H9 (cell line): ENCODE measurements at regions not wholly inside any gene's neighbourhood (a gene's known extent, or its start where the extent isn't known, plus 50 kb on each side); places are given as distances from the start of the nearest gene placed in this dataset.
A peak's percentile ranks its signal among the peaks of the same experiment; 100 is the strongest.

Source experiments
- DNase-seq: peaks from one replicate; pipeline ENCODE4 v3.0.0-alpha.2; 2017
- H2AFZ ChIP-seq: one replicate; pipeline ENCODE4 v1.6.1; 2013; ENCODE audit warnings: mild to moderate bottlenecking, low read length, control low read depth, moderate library complexity
- H2AK5ac ChIP-seq: 2 replicates; pipeline ENCODE4 v1.6.1; 2013; ENCODE audit warnings: low read length, control low read depth, mixed read lengths; ENCODE audit not compliant: insufficient read length
- H2BK120ac ChIP-seq: one replicate; pipeline ENCODE4 v1.6.1; 2013; ENCODE audit warnings: low read depth, mild to moderate bottlenecking, low read length, control low read depth, inconsistent platforms; ENCODE audit not compliant: poor library complexity, severe bottlenecking
- H2BK12ac ChIP-seq: 2 replicates; pipeline ENCODE4 v1.6.1; 2013; ENCODE audit warnings: low read length, control low read depth, mixed read lengths, low read depth; ENCODE audit not compliant: insufficient read length
- H2BK15ac ChIP-seq: 2 replicates; pipeline ENCODE4 v1.6.1; 2013; ENCODE audit warnings: low read depth, low read length, control low read depth
- H2BK20ac ChIP-seq: one replicate; pipeline ENCODE4 v1.6.1; 2013; ENCODE audit warnings: low read depth, mild to moderate bottlenecking, low read length, control low read depth, inconsistent platforms; ENCODE audit not compliant: poor library complexity, severe bottlenecking
- H2BK5ac ChIP-seq: 2 replicates; pipeline ENCODE4 v1.6.1; 2013; ENCODE audit warnings: low read length, control low read depth, mixed read lengths; ENCODE audit not compliant: insufficient read length
- H3K14ac ChIP-seq: 2 replicates; pipeline ENCODE4 v1.6.1; 2013; ENCODE audit warnings: low read length, control low read depth; ENCODE audit not compliant: insufficient read depth
- H3K18ac ChIP-seq: 2 replicates; pipeline ENCODE4 v1.6.1; 2013; ENCODE audit warnings: low read depth, mild to moderate bottlenecking, mixed read lengths, low read length, control low read depth; ENCODE audit not compliant: insufficient read length
- H3K23ac ChIP-seq: 2 replicates; pipeline ENCODE4 v1.6.1; 2013; ENCODE audit warnings: low read length, control low read depth, mixed read lengths, low read depth; ENCODE audit not compliant: insufficient read length
- H3K23me2 ChIP-seq: 2 replicates; pipeline ENCODE4 v1.6.1; 2013; ENCODE audit warnings: low read depth, mild to moderate bottlenecking, mixed read lengths, low read length, control low read depth; ENCODE audit not compliant: insufficient read length, poor library complexity, severe bottlenecking
- H3K27ac ChIP-seq: 2 replicates; pipeline ENCODE4 v1.5.1; 2013; ENCODE audit warnings: low read length, control low read depth, mixed read lengths, low read depth; ENCODE audit not compliant: insufficient read length
- H3K27me3 ChIP-seq: 2 replicates; pipeline ENCODE4 v1.6.1; 2013; ENCODE audit warnings: low read length, control low read depth, inconsistent platforms; ENCODE audit not compliant: insufficient read depth
- H3K4ac ChIP-seq: 2 replicates; pipeline ENCODE4 v1.6.1; 2013; ENCODE audit warnings: low read depth, mild to moderate bottlenecking, control low read depth, inconsistent platforms, low read length, moderate library complexity
- H3K4me1 ChIP-seq: 2 replicates; pipeline ENCODE4 v1.6.1; 2013; ENCODE audit warnings: low read length, control low read depth, inconsistent platforms; ENCODE audit not compliant: insufficient read depth
- H3K4me2 ChIP-seq: 2 replicates; pipeline ENCODE4 v1.6.1; 2013; ENCODE audit warnings: low read length, control low read depth, mixed read lengths; ENCODE audit not compliant: insufficient read length, insufficient read depth
- H3K56ac ChIP-seq: 2 replicates; pipeline ENCODE4 v1.6.1; 2013; ENCODE audit warnings: low read depth, mild to moderate bottlenecking, mixed read lengths, low read length, control low read depth; ENCODE audit not compliant: insufficient read length
- H3K79me1 ChIP-seq: 2 replicates; pipeline ENCODE4 v1.6.1; 2013; ENCODE audit warnings: low read depth, mild to moderate bottlenecking, moderate library complexity, low read length, control low read depth, inconsistent platforms; ENCODE audit not compliant: insufficient read depth, poor library complexity, severe bottlenecking
- H3K79me2 ChIP-seq: 2 replicates; pipeline ENCODE4 v1.6.1; 2013; ENCODE audit warnings: low read length, control low read depth, inconsistent platforms; ENCODE audit not compliant: insufficient read depth
- H3K9ac ChIP-seq: 2 replicates; pipeline ENCODE4 v1.6.1; 2013; ENCODE audit warnings: low read length, control low read depth, mixed read lengths; ENCODE audit not compliant: insufficient read length; ENCODE audit errors: extremely low read depth
- H3K9me3 ChIP-seq: one replicate; pipeline ENCODE4 v1.6.1; 2013; ENCODE audit warnings: low read depth, low read length, inconsistent platforms; ENCODE audit not compliant: control insufficient read depth
- H3T11ph ChIP-seq: one replicate; pipeline ENCODE4 v1.6.1; 2013; ENCODE audit warnings: mild to moderate bottlenecking, low read length, control low read depth, inconsistent platforms
- H4K20me1 ChIP-seq: one replicate; pipeline ENCODE4 v1.6.1; 2013; ENCODE audit not compliant: control insufficient read depth, insufficient read length, insufficient read depth
- H4K5ac ChIP-seq: 2 replicates; pipeline ENCODE4 v1.6.1; 2013; ENCODE audit warnings: low read depth, mild to moderate bottlenecking, mixed read lengths, low read length, control low read depth; ENCODE audit not compliant: insufficient read length
- H4K8ac ChIP-seq: replicated peaks from 2 replicates; pipeline ENCODE4 v1.6.1; 2013; ENCODE audit warnings: low read length, control low read depth, mixed read lengths, low read depth; ENCODE audit not compliant: insufficient read length
- H4K91ac ChIP-seq: 2 replicates; pipeline ENCODE4 v1.6.1; 2013; ENCODE audit warnings: low read depth, mild to moderate bottlenecking, moderate library complexity, mixed read lengths, low read length, control low read depth; ENCODE audit not compliant: insufficient read length
- H3K27ac Mint-ChIP-seq, 3 experiments: 2 replicates in 2 of 3; 3 replicates in 1 of 3; pipeline ENCODE4 v1.8.0; 2020 to 2021; ENCODE audit warnings: mixed read lengths in 3 of 3, mild to moderate bottlenecking in 1 of 3, moderate library complexity in 1 of 3
- H3K27me3 Mint-ChIP-seq: 2 replicates; pipeline ENCODE4 v1.8.0; 2021; ENCODE audit warnings: low read depth, mild to moderate bottlenecking, moderate library complexity, mixed read lengths
- H3K36me3 Mint-ChIP-seq, 3 experiments: 2 replicates in 2 of 3; 3 replicates in 1 of 3; pipeline ENCODE4 v1.8.0; 2020 to 2021; ENCODE audit warnings: low read depth in 3 of 3, mixed read lengths in 3 of 3; ENCODE audit not compliant: insufficient read depth in 1 of 3
- H3K4me1 Mint-ChIP-seq, 2 experiments: 2 replicates each; pipeline ENCODE4 v1.8.0; 2020; ENCODE audit warnings: mixed read lengths in 2 of 2
- H3K4me3 Mint-ChIP-seq, 2 experiments: 2 replicates in 1 of 2; 3 replicates in 1 of 2; pipeline ENCODE4 v1.8.0; 2020 to 2021; ENCODE audit warnings: mild to moderate bottlenecking in 2 of 2, mixed read lengths in 2 of 2, moderate library complexity in 1 of 2
- H3K9me3 Mint-ChIP-seq, 2 experiments: 2 replicates in 1 of 2; 3 replicates in 1 of 2; pipeline ENCODE4 v1.8.0; 2020; ENCODE audit warnings: mild to moderate bottlenecking in 2 of 2, mixed read lengths in 2 of 2, moderate library complexity in 1 of 2
- CTCF ChIP-seq: fragments of 200-600 bp; sonication (generic); conservative IDR thresholded peaks from 3 replicates; pipeline ENCODE4 v1.8.0; 2021; ENCODE audit warnings: antibody characterized with exemption, mild to moderate bottlenecking
- WGBS: extraction: QIAGEN DNeasy Blood & Tissue Kit; methylation state at CpG from one replicate; pipeline ENCODE4 v1.1.7; 2013; ENCODE audit warnings: missing lambda C conversion rate, low lambda C conversion rate, mixed read lengths; ENCODE audit not compliant: insufficient read length; ENCODE audit errors: extremely low coverage; 5-methylcytosine and 5-hydroxymethylcytosine counted together

DNA sequence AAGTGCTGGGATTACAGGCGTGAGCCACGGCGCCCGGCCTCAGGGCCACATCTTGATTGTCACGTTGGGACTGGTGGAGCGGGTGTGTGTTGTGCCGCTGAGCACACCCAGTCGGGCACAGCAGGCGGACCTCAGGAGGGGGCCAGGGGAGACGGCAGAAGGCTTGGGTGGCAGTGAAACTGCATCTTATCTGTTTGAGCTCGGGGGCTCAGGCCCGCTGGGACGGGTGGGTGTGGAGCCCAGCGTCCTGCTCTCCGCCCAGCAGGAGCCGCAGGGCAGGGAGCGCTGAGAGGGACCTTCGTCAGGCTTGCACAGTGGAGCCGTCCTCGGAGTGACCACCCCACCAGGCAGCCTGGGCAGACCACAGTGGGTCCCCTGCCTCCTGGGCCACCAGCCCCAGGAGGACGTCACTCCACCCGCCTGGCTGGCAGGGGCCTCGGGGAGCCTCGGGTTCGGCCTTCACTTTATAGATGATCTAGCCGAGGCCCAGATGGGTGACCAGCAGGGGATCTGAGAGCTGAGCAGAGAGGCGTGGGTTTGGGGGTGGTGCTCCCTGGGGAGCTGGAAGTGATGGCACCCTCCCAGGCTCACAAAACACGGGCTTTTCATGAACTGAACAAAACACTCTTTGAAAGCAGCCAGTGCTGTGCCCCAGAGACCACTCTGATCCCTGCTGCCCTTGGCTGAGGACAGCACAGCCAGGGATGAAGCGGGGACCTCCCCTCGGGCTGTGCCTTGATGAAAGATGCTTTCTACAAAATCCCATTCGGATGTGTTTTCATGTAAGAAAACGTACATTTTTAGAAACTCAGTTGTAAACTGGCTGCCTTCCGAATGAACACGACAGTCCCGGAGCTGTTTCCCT, 181.1 kb downstream of the SEC14L1 start:
- Histone ChIP-seq H2BK120ac (no peak overlapping the region), H3K23ac (no peak overlapping the region), H2AK5ac (no peak overlapping the region), H3K18ac (no peak overlapping the region), H3T11ph (no peak overlapping the region), H4K8ac (no peak overlapping the region), H3K56ac (no peak overlapping the region), H3K27me3 (no peaks in the 10 kb centered on the region), H3K79me2 (peaks cover 3% of the 10 kb centered on the region; the same call in 1 of the 2 replicates), H2BK15ac (no peak overlapping the region), H3K23me2 (no peaks in the 10 kb centered on the region), H3K9ac (no peak overlapping the region), H3K14ac (no peak overlapping the region; the same call in 1 of the 2 replicates), H3K27ac (no peak overlapping the region), H2BK12ac (no peak overlapping the region), H3K4me1 (peaks cover 2% of the 10 kb centered on the region; the same call in 1 of the 2 replicates), H2BK5ac (no peak overlapping the region), H2BK20ac (no peak overlapping the region), H4K5ac (no peak overlapping the region), H3K4ac (no peak overlapping the region), H3K9me3 (no peaks in the 10 kb centered on the region), H2AFZ (no peak overlapping the region), H4K20me1 (no peaks in the 10 kb centered on the region), H4K91ac (no peak overlapping the region), H3K79me1 (peaks cover 3% of the 10 kb centered on the region), H3K4me2 (no peak overlapping the region)
- peaks cover 0 to 10% (median 3%) of the 10 kb centered on the region in 3 experiments; a peak in 5 of 7 replicates for H3K36me3 Mint-ChIP-seq
- H3K9me3 Mint-ChIP-seq, result no peaks in the 10 kb centered on the region
- no CpG with 5 or more reads among the region's 35 CpGs for WGBS
- H3K4me1 Mint-ChIP-seq, result peaks cover 34 to 51% of the 10 kb centered on the region in 2 experiments
- peaks cover 1% of the 10 kb centered on the region; the same call in 1 of the 2 replicates for H3K27me3 Mint-ChIP-seq
- peak overlapping the region in 1 of 3 experiments; percentile 90; a peak in 3 of 7 replicates for H3K27ac Mint-ChIP-seq
- DNase-seq, result peak; percentile 33
- no peak overlapping the region for H3K4me3 Mint-ChIP-seq
- no peak for TF ChIP-seq CTCF
